GM18870 (cell line): ENCODE measurements at regions not wholly inside any gene's neighbourhood (a gene's known extent, or its start where the extent isn't known, plus 50 kb on each side); places are given as distances from the start of the nearest gene placed in this dataset.
A peak's percentile ranks its signal among the peaks of the same experiment; 100 is the strongest.
"Not testable (repeated sequence)": the region's sequence is repeated elsewhere in the genome, so short reads cannot be mapped to it uniquely, and the experiment has no call there.

ENCODE experiments used
- ATAC-seq: cut with Tn5 transposase; IDR thresholded peaks from one replicate; pipeline ENCODE4 v1.9.1; 2021; ENCODE audit warnings: moderate library complexity; ENCODE audit not compliant: unreplicated experiment

DNA sequence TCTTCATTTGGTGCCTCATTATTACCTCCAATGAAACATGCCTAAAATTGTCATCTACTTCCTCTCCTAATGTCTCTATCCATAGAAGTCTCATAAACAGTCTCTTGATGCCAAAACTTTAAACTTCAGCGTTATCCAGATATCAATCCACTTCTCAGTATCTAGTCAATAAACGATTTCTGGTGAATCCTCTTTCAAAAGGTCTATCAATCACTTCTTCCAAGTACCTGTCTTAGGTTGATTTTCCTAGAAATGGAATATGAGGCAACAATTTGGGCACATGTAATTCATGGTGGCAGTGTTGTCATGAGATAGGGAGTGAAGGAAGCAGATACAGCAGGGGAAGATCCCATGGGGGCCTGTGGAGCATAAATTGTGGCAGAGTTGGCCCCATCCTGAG, 348.5 kb upstream of the POU1F1 start:
- no peak for ATAC-seq

DNA sequence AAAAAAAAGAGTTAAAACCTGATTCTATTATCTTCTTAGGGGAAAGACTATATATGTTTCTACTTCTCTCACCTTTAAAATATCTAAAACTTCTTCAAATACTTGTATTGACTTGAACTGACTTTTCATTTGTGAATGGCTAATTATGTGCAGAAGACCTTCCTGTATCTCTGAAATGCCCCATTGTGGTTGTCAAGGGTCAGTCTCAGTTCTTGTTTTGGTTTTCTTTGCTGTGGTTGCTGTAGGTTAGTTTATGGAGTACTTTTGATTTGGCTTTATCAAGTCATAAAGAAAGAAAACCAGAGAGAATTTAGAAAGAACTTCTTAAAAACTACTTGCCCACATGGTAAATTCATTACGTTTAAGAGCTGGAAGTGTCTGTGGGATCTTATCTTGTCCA, 345.3 kb upstream of the POU1F1 start:
- peak; percentile 98 for ATAC-seq

DNA sequence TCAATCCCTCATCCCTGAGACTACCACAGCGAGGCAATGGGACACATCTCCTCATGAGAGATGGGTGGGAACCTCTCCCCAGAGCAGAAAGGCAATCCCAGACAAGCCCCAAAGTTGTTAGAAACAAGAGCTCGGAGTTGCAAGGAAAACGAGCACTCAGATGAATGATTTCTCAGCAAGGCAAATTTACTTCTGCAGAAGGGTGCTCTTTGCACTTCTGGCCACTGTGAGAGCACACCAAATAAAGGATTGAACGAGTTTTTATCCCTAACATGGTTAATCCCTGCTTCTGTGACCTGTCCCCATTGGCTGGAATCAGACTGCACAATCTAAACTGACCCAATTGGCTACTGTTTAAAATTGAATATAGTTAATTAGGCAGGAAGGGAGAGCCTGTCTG, 339.1 kb upstream of the POU1F1 start:
- ATAC-seq = no peak

DNA sequence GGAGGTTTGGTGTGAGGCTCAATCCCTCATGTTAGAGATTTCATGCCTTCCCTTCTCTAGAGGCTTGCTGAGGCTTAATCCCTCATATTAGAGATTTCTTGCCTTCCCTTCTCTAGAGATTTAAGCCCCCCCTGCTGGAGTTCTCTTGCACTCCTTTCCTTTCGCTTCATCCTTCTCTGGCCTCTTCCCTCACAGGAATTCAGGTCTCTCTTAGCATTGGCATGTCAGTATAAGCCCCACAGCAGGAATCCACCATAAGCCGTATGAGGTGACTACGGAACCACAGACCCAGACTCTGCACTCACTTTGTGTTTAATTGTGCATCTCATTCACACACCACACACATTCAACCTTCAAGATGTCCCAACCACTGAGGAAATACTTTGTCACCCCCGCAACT, 338.6 kb upstream of the POU1F1 start:
- ATAC-seq = no peak

DNA sequence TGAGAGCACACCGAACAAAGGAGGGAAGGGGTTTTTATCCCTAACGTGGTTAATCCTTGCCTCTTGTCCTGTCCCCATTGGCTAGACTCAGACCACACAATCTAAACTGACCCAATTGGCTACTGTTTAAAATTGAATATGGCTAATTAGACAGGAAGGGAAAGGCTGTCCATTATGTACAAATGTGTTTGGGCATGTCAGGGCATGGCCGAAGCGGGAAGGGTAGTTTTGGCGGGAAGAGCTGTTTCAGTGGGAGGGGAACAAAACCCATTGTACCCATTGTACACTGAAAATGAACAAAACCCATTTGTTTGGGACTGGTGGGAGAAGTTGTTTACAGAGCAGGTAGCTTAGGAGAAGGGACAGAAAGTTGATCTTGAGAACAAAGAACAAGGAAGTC, 330.9 kb upstream of the POU1F1 start:
- no peak for ATAC-seq

DNA sequence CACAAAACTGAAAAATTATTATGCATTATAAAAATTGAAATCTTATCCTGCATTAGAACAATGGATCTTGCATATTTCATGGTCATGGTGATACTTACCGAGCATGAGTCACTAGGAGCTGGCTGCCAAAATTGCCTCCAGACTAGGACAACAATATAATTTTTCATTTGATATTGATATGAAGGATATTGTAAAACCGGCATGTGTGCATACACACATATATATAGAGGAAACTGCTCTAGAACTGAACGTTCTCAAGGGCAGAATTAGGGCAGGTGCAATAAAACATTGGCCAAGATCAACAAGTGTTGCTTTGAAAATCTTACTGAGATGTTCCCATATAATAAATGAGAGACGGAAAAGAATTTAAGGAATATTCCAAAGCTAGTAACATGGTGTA, 319.4 kb upstream of the POU1F1 start:
- ATAC-seq = no peak

DNA sequence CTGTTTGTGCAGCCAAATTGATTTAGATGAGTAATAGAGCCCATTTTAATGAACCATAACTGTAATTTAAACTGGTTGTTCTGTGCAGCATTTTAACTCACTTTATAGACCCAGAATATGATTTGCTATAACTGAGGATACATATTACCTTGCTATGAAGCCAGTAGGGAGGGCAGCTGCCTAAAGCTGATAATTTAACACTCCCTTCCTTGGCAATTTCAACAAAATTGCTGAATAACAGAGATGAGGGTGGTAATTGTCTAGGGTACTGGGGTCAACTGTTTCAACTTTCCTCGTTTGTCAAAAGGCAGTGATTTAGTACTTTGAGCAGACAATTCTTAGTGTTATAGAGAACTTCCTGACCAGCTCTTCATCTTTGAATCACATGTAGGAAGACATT, 304.9 kb upstream of the POU1F1 start:
- no peak for ATAC-seq

DNA sequence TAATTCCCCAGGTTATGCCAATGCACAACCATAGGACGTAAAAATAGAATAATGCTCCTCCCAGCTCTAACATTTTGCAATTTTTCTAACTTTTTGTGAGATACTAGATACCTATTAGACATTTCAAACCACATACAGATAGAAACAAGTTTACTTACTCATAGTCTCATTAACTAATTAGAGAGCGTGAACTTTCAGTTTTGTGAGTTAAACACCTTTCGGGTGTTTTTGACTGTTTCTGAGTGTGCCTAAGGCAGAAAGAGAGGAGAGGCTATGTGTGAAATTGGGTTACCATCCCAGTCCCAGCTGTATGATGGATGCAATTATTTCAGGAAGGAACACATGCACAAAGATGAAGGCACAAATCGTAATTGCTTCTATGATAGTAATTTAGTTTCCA, 300.4 kb upstream of the POU1F1 start:
- ATAC-seq = no peak

DNA sequence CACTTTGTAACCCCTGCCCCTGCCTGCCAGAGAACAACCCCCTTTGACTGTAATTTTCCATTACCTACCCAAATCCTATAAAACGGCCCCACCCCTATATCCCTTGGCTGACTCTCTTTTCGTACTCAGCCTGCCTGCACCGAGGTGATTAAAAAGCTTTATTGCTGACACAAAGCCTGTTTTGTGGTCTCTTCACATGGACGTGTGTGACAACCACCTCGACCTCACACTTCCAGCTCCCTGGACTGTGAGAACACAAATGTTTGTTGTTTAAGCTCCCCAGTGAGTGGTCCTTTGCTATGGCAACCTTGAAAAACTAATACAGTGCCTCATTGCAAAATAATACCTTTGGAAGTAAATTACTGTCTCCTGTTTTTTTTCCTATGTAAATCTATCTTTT, 299.2 kb upstream of the POU1F1 start:
- ATAC-seq = no peak

DNA sequence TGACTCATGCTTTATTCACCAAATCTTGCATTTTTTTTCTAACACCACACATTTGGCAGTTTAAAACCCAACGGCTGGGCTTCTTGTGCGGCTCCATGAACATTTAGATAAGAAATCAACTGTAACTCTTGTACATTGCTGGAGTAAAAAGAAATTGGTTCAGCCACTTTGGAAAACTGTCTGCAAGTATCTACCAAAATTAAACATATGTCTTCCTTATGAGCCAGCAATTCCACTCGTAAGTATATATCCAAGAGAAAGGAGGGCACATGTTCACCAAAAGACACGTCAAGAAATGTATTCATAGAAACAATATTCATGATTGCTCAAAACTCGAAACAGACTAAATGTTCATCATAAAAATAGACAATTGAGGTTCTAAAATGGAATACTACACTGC, 291.9 kb upstream of the POU1F1 start:
- ATAC-seq = no peak

DNA sequence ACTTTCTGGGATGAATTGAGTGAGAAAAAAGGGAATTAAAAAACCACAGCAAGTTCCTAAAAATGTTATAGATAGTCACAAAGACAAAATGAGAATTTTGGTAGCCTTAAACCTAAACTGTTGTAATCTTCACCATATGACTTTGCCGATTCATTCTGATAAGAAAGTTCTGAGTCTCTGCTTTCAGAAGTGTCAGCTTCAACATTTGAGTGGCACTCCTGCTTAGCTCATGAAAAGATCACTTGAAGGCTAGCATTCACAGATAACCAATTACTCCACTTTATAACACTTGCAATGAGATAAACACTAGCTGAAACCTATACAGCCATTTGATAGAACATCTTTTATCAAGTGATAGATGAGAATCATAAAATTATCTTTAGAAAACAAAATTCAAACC, 288.1 kb upstream of the POU1F1 start:
- ATAC-seq = no peak

DNA sequence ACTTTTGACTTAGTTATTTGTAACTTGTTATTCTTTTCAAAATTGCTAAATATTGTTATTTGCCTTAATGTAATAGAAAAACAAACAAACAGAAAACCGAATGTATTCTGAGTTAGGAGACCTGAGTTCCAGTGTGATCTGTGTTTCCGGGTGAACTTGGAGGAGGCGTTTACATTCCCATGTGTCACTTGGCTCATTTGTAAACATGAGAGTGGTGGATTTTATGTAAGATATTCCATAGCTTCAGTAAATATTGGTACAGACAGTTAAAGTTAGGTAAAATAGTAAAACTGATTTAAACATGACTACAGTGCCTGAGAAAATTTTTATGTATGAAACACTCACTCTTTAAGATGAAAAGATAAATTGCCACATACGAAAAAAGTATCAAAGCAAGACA, 287.3 kb upstream of the POU1F1 start:
- no peak for ATAC-seq

DNA sequence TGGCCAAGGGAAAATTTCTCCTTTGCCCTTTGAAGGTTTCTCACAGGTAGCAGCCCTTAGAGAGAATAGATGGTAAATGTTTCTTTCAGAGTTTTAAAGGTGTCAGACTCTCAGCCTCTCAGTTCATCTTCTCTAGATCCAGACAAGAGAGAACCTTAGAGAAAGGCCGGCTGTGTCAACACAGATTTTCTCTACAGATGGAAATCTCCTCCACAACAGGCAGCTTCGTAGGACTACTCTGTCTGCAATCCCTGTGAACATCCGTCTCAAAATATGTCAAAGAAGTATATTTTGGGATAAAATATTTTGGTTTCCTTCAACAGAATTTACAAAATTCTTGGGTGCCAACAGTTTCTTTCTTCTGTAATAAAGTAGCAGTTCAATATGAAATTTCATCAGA, 282.1 kb upstream of the POU1F1 start:
- ATAC-seq = no peak

DNA sequence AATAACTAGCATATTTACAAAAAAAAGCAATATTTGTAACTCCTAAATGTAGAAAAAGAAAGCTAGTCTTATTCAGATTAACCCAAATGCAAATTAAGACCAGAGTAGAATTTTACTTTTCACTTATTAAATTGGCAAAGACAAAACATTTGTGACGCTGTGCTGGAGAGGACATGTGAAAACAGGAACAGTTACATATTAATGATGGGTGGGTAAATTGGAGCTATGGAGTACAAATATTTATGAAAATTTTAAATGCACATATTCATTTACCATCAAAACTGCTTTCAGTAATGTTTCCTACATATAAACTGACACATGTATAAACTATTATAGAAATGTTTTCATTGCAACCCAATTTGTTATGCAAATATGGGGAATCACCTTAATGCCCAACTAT, 278.9 kb upstream of the POU1F1 start:
- no peak for ATAC-seq

DNA sequence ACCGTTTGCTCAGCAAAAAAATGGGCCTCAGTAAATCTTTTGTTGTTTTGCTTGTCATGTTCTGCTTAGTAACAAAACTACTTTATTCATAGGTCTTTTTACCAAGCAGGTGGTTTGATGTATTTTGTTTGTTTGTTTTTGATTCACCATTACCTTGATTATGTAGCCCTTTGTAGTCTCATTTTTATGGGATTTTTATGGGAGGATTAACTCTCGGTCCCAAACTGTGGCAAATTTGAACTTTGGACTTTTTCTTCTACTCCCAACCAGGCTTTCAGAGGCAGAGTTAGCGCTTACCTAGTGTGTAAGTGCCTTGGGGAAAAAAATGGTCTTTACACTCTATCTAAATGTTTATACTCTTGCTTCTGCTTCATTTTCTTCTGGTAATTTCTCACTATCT, 276.7 kb upstream of the POU1F1 start:
- ATAC-seq = no peak

DNA sequence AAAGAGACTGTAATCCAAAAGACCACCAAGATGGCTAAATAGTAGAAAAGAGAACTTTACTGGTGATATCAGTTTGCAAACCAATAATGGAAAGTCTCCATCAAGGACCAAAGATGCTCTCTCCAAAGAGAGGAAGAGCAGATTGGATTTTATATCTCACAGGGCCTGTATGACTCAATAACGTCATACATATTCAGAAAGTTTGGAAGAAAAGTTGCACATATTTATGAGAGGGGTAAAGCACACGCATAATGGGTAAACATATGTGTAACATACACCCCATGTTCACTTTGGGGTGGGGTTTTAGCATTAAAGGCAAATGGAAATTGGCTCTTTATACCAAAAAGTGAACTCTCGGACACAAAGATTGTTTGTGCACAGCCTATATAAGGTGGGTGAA, 274.5 kb upstream of the POU1F1 start:
- ATAC-seq = no peak

DNA sequence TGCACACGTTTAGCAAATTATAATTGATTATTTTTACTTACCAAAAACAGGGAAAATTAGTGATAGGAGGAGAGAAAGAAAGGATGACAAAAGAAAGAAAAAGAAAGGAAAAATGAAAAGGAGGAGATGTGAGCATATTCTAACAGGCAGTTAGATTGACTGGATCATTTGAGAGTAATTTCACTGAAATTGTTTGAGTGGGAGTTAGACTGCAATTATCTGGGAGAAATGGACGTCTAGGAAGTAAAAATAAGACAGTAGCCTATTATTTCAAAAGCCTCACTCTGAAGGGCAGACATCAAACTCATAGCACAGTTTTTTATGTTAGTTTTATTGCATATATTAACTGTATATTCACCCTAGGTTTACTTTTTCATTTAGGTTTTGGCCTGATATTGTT, 272.8 kb upstream of the POU1F1 start:
- ATAC-seq = no peak

DNA sequence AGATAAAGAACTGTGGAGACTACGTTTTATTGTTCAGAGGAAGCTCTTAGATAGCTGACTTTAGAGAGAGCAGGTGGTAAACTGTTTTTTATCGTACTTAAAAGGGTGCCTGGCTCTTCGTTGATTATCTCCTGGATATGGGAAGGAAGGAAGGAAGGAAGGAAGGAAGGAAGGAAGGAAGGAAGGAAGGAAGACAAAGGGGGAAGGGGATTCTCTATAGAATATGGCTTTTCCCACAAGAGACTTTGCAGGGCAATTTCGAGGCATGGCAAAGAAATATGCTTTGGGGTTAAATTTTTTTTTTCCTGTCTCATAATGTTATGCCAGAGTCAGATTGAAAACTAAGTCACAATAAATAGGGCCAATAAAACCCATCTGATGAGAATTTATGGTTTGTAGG, 271.9 kb upstream of the POU1F1 start:
- no peak for ATAC-seq

DNA sequence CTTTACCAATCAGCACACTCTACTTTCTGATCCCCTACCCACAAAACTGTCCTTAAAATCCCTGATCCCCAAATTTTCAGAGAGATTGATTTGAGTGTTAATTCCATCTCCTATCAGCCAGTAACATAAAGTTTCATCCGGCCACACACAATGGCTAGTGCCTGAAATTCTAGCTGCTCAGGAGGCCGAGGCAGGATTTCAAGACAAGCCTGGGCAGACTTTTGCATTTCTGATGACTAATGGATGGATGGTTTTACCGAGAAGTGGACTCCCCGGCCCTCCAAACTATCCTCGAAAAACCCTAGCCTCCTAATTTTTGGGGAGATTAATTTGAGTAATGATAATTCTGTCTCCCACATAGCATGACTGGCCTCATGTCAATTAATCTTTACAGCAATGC, 269.8 kb upstream of the POU1F1 start:
- no peak for ATAC-seq

DNA sequence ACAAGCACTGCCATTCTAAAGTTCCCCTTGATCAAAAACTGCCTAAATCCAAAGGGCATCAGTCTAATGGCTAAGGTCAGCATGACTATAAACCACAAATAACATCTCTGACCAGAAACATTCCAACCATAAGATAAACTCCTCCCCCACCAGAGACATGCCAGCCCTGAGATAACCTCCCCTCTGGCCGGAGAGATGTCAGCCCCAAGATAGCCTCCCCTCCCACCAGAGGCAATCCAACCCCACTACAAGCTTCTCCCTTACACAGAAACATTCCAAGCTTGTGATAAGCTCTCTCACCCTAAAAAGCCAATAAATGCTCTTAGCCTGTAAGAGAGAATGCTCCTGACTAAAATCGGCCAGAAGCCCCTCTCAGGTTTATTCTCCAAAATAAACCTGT, 267.0 kb upstream of the POU1F1 start:
- not testable (repeated sequence) for ATAC-seq

DNA sequence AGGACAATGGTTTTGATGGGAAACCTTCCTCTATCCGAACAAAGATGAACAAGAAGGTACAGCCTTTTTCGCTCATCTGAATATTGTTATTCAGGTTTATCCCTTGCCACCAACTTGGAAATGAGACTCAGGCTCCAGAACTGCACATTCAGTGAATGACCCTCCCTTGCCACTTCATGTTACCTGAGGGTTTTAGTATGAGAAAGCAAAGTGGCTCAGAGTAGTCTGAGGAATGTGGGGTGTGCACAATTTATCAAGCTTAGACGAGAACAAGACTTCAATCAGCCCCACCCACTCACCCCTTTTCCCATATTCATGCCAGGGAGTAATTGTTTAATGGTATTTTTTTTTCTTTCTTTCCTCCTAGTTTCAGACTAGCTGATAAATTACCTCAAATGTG, 265.3 kb upstream of the POU1F1 start:
- no peak for ATAC-seq

DNA sequence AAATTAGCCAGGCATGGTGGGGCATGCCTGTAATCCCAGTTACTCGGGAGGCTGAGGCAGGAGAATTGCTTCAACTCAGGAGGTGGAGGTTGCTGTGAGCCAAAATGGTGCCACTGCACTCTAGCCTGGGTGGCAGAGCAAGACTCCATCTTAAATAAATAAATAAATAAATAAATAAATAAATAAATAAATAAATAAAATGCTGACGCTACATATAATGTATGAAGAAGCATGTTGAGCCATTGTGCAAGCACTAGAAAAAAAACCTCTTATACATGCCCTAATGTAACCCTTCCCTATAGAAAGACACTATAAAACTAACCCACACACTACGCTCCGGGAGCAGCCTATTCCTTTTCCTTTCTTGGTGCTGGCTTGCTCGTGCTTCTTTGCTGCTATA, 262.3 kb upstream of the POU1F1 start:
- not testable (repeated sequence) for ATAC-seq

DNA sequence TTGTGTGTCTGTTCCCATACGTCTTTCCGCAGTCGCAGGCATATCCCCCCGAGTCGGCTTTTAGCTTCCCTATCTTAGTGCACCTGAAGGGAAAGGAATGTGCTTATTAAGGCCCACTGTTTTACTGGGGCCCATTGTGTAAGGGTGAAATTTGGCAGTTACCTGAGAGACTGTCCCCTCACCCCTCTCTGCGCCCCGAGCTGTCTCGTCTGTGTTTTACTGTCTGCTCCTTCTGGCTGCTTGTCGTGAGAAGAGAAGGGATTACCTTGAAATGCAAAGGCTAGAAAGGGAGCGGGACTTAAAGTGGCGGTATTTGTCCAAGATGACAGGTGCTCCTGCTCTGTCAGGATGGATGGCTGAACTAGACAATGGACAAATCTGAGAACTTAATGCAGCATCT, 233.0 kb upstream of the POU1F1 start:
- ATAC-seq = no peak

DNA sequence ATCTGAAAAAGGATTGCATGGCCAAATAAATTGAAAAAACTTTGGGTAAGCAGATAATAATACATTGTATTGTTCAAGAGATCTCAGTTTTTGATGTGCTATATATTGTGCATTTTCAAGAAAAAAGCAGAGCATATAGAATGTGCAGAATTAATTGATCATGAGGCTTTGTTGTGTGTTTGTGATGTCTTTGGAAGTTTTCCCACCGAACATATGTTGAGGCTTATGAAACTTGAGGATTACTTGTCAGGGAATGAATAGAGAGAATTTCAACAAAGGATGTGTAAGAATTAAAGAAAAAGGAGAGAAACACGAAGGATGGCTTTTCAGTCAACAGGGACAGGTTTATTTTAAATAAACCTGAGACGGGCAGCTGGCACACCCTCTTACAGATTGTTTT, 232.5 kb upstream of the POU1F1 start:
- no peak for ATAC-seq
